ENCODE measurements at regions not wholly inside any gene's neighbourhood (a gene's known extent, or its start where the extent isn't known, plus 50 kb on each side); places are given as distances from the start of the nearest gene placed in this dataset.

GRCh38 chr15:93829115-93829870, 402.1 kb upstream of the MCTP2 start:
- Histone ChIP-seq H3K4me3 (ENCODE audit: extremely low read depth in 1 of 4, insufficient read depth in 2 of 4, low read depth in 3 of 4, low read length in 4 of 4) (no peak overlapping the region), H2BK120ac (replicated peaks; ENCODE audit: low read depth, low read length) (no peak overlapping the region), H4K5ac (ENCODE audit: insufficient read length, low read depth, low read length) (no peak overlapping the region), H3K4ac (replicated peaks; ENCODE audit: insufficient read length, low read depth, low read length) (no peak overlapping the region), H3K4me2 (ENCODE audit: insufficient read depth in 1 of 2, low read depth in 2 of 2, low read length in 2 of 2) (no peak overlapping the region), H2BK12ac (ENCODE audit: low read depth, low read length) (no peak overlapping the region), H4K20me1 (replicated peaks in 1 of 2; ENCODE audit: control insufficient read depth in 1 of 2, insufficient read depth in 2 of 2, low read length in 2 of 2) (no peaks in the 10 kb centered on the region), H3K27ac (ENCODE audit: low read depth, low read length) (no peak overlapping the region), H3K23me2 (ENCODE audit: low read depth, low read length) (no peaks in the 10 kb centered on the region), H2AFZ (ENCODE audit: low read length) (no peak overlapping the region), H3K14ac (ENCODE audit: insufficient read length) (no peak overlapping the region), H3K18ac (ENCODE audit: extremely low read depth, low read length) (no peak overlapping the region), H3K79me2 (ENCODE audit: control insufficient read depth in 1 of 2, insufficient read depth in 2 of 2, low read length in 2 of 2) (no peaks in the 10 kb centered on the region), H3K79me1 (ENCODE audit: low read depth, low read length) (no peaks in the 10 kb centered on the region), H2BK5ac (ENCODE audit: low read depth, low read length) (no peak overlapping the region), H3K4me1 (replicated peaks in 1 of 4; ENCODE audit: control insufficient read depth in 3 of 4, insufficient read depth in 4 of 4, low read length in 3 of 4) (peaks cover 0 to 5% (median 2%) of the 10 kb centered on the region in 4 experiments; a peak in 4 of 7 replicates), H3K36me3 (ENCODE audit: control insufficient read depth in 2 of 4, insufficient read depth in 4 of 4, low read length in 3 of 4) (no peaks in the 10 kb centered on the region), H4K91ac (replicated peaks; ENCODE audit: insufficient read length, low read length) (no peak overlapping the region), H3K9me3 (ENCODE audit: insufficient read depth in 2 of 2, low read depth in 1 of 2, low read length in 1 of 2) (no peaks in the 10 kb centered on the region), H3K23ac (ENCODE audit: insufficient read length) (no peak overlapping the region), H2AK5ac (ENCODE audit: low read depth, low read length) (no peak overlapping the region), H2BK15ac (ENCODE audit: low read length) (no peak overlapping the region), H4K8ac (ENCODE audit: extremely low read depth, insufficient read depth, low read length) (no peak overlapping the region), H3K56ac (replicated peaks; ENCODE audit: insufficient read length, low read depth, low read length) (no peak overlapping the region), H2BK20ac (ENCODE audit: low read length) (no peak overlapping the region), H3K27me3 (replicated peaks in 1 of 4; ENCODE audit: control insufficient read depth in 3 of 4, extremely low read depth in 1 of 4, insufficient read depth in 3 of 4, low read length in 3 of 4) (no peaks in the 10 kb centered on the region), H3K9ac (replicated peaks in 1 of 4; ENCODE audit: extremely low read depth in 1 of 4, low read depth in 3 of 4, low read length in 3 of 4) (no peak overlapping the region)
- 91% methylated on average over 10 of the region's 10 CpGs; no CpG with 5 or more reads in 1 of the 2 experiments for WGBS, 2 experiments (ENCODE audit: extremely low coverage in 1 of 2, insufficient coverage in 1 of 2, insufficient read length in 1 of 2, insufficient replicate concordance in 2 of 2, low coverage in 1 of 2, low lambda C conversion rate in 2 of 2, missing lambda C conversion rate in 1 of 2)
- DNase-seq (ENCODE audit: low read depth in 1 of 2, low spot score in 2 of 2): no peak
- POLR2A ChIA-PET (ENCODE audit: partially characterized antibody): no interaction called here
- CTCF ChIA-PET (ENCODE audit: partially characterized antibody): interaction anchor here (0.6 to 1.1 kb wide), 3 partner anchors 165 to 1148 kb away, joined by 3 read pairs; no protein-coding TSS in a partner anchor
- no peak for FAIRE-seq
- TF ChIP-seq TEAD4 (IDR thresholded peaks at IDR 0.05; ENCODE audit: low read depth, low read length): no peak
- no peak for TF ChIP-seq BCL11A (IDR thresholded peaks at IDR 0.05; ENCODE audit: low read depth in 2 of 2, low read length in 2 of 2)

All from H1 (cell line).